HG03039 (cell line): ENCODE measurements at regions not wholly inside any gene's neighbourhood (a gene's known extent, or its start where the extent isn't known, plus 50 kb on each side); places are given as distances from the start of the nearest gene placed in this dataset.

Source experiments
- ATAC-seq: cut with Tn5 transposase; IDR thresholded peaks from one replicate; pipeline ENCODE4 v1.9.1; 2021; ENCODE audit warnings: mild to moderate bottlenecking, moderate library complexity; ENCODE audit not compliant: unreplicated experiment

GRCh38 chr18:60962625-60963024, 370.6 kb upstream of the CDH20 start:
- ATAC-seq: no peak

- ATAC-seq: no peak
Observed at GRCh38 chr18:60965856-60966255, 367.4 kb upstream of the CDH20 start.

GRCh38 chr18:60966876-60967275, 366.4 kb upstream of the CDH20 start:
- no peak for ATAC-seq

GRCh38 chr18:60975420-60975819, 357.8 kb upstream of the CDH20 start:
- ATAC-seq: no peak

- no peak for ATAC-seq
Observed at GRCh38 chr18:60976976-60977375, 356.3 kb upstream of the CDH20 start.

- ATAC-seq: no peak
Observed at GRCh38 chr18:60978338-60978737, 354.9 kb upstream of the CDH20 start.

GRCh38 chr18:60980422-60981005, 352.7 kb upstream of the CDH20 start:
- ATAC-seq: no peak

GRCh38 chr18:60981682-60982328, 351.4 kb upstream of the CDH20 start:
- ATAC-seq: no peak

- ATAC-seq: no peak
Observed at GRCh38 chr18:60982329-60982695, 350.9 kb upstream of the CDH20 start.

GRCh38 chr18:60982928-60983327, 350.3 kb upstream of the CDH20 start:
- ATAC-seq: no peak

- ATAC-seq: no peak
Observed at GRCh38 chr18:60984510-60984909, 348.7 kb upstream of the CDH20 start.

GRCh38 chr18:60987963-60988362, 345.3 kb upstream of the CDH20 start:
- no peak for ATAC-seq

- ATAC-seq: no peak
Observed at GRCh38 chr18:60996326-60996725, 336.9 kb upstream of the CDH20 start.

- ATAC-seq: no peak
Observed at GRCh38 chr18:60996822-60997221, 336.4 kb upstream of the CDH20 start.

- no peak for ATAC-seq
Observed at GRCh38 chr18:61001138-61001537, 332.1 kb upstream of the CDH20 start.

GRCh38 chr18:61006687-61007224, 326.5 kb upstream of the CDH20 start:
- no peak for ATAC-seq

- ATAC-seq: no peak
Observed at GRCh38 chr18:61019338-61020301, 313.6 kb upstream of the CDH20 start.

GRCh38 chr18:61025596-61025995, 307.6 kb upstream of the CDH20 start:
- no peak for ATAC-seq

GRCh38 chr18:61031626-61032025, 301.6 kb upstream of the CDH20 start:
- ATAC-seq: no peak

- ATAC-seq: no peak
Observed at GRCh38 chr18:61034580-61034979, 298.6 kb upstream of the CDH20 start.

GRCh38 chr18:61039251-61039650, 294.0 kb upstream of the CDH20 start:
- no peak for ATAC-seq

GRCh38 chr18:61047794-61048193, 285.4 kb upstream of the CDH20 start:
- ATAC-seq: no peak
